Bronchial epithelial cell (primary cell): ENCODE measurements at regions not wholly inside any gene's neighbourhood (a gene's known extent, or its start where the extent isn't known, plus 50 kb on each side); places are given as distances from the start of the nearest gene placed in this dataset.

Experiments
- DNase-seq: peaks from one replicate; pipeline ENCODE4 v3.0.0-alpha.2; 2010; ENCODE audit warnings: low read depth
- FAIRE-seq: peaks from 2 replicates; lab custom pipeline; 2011; peaks lifted over from hg19 to GRCh38; lab: Jason Lieb, UNC
- H3K27me3 ChIP-seq: 2 replicates; pipeline ENCODE4 v1.5.1; 2011; ENCODE audit warnings: low read length; ENCODE audit not compliant: control insufficient read depth, insufficient read depth
- H3K36me3 ChIP-seq: 2 replicates; pipeline ENCODE4 v1.5.1; 2011; ENCODE audit warnings: low read length; ENCODE audit not compliant: control insufficient read depth, insufficient read depth
- H3K4me3 ChIP-seq: 2 replicates; pipeline ENCODE4 v1.5.1; 2011; ENCODE audit warnings: mild to moderate bottlenecking, low read depth, low read length, control low read depth
- TF ChIP-seq, protein P1 (sequence below): IDR thresholded peaks from 2 replicates; pipeline ENCODE4 v1.5.1; 2011; ENCODE audit warnings: mild to moderate bottlenecking, moderate library complexity, low read length, control low read depth, inconsistent platforms; ENCODE audit not compliant: insufficient read depth, severe bottlenecking

DNA sequence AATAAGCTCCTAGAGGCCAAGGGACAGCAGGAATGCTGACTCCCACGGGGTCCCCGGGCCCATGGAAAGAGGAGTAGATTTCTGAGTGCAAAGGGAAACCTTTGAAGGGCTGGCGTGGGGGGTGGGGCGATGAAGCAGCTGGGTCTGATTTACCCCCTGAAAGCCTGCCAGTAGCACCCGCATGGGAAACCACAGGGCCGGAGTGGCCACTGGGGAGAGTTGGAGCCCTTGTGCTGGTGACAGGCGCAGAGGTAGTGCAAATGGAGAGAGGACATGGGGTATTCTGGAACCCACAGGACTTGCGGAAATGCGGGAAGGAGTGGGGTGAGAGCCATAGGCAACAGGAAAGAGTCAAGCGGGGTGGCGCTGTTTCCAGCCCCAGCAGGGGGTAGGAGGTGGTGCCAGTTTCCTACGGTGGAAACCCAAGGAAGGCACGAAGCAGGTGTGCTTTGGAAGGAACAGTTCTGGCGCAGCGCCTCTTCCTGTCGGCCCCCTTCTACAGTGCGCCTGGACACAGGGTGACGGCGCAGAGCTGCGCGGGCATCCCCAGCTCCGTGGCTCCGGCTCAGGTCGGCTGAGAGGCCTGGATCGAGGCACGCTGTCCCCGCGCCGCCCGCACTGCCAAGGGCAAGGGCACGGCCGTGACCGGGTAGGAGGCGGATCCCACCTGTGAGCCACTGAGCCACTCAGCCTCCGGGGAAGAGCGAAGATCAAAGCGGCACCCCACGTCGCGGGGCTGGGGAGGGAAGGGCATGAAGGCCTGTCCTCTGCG is 149.0 kb upstream of the GLI2 start:
- TF ChIP-seq, protein P1, sequence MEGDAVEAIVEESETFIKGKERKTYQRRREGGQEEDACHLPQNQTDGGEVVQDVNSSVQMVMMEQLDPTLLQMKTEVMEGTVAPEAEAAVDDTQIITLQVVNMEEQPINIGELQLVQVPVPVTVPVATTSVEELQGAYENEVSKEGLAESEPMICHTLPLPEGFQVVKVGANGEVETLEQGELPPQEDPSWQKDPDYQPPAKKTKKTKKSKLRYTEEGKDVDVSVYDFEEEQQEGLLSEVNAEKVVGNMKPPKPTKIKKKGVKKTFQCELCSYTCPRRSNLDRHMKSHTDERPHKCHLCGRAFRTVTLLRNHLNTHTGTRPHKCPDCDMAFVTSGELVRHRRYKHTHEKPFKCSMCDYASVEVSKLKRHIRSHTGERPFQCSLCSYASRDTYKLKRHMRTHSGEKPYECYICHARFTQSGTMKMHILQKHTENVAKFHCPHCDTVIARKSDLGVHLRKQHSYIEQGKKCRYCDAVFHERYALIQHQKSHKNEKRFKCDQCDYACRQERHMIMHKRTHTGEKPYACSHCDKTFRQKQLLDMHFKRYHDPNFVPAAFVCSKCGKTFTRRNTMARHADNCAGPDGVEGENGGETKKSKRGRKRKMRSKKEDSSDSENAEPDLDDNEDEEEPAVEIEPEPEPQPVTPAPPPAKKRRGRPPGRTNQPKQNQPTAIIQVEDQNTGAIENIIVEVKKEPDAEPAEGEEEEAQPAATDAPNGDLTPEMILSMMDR: no peak
- H3K36me3 ChIP-seq: no peaks in the 10 kb centered on the region
- DNase-seq (no peak), FAIRE-seq (no peak)
- H3K27me3 ChIP-seq: no peaks in the 10 kb centered on the region
- no peak overlapping the region for H3K4me3 ChIP-seq

DNA sequence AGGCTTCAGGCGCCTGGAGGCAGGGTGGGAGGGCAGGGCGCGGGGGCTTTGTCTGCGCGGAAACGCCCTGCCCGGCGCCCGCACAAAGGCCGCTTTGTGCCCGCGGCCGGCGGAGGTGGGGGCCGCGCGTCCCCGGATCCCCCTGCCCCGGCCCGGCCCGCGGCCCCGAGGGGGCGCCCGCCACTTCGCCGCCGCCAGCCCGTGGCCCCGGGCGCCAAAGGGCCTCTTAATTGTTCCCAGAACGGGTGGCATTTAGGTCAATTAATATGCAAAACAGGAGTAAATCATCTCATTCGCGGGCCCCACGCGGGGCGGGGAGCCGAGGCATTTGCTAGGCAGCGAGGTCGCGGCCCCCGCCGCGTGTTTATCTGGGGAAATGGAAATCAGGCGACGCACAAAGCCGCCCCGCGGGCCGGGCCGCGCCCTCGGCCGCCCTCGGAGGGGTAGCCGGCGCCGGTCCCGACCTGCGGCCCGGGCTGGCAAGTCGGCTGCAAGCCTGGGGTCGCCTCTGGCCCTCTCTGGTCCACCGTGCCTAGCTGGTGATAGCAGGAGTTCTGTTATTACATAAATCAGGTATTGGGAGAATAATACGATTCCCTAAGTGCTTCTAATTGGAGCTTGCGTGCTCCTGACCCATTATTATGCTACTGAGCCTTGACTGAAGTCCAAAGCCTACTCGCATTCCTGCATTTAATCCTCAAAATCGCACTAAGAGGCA is 148.2 kb upstream of the GLI2 start:
- no peak overlapping the region for H3K4me3 ChIP-seq
- FAIRE-seq: no peak
- no peaks in the 10 kb centered on the region for H3K27me3 ChIP-seq
- no peak for DNase-seq
- TF ChIP-seq, protein P1: no peak
- H3K36me3 ChIP-seq: no peaks in the 10 kb centered on the region

DNA sequence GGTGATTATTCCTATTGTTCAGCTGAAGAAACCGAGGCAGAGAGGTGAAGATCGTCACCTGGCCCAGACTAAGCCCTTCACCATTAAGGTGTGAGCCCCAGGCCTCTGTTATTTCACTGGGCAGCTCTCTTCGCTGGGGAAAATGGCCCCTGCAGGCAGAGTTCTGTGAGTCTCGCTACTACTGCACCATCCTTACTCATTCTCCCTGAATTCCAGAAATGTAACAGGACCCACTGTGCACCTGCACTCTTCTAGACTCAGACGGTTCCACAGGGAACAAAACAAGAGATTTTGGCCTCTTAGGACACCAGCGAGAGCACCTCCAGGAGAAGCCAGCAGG is 147.7 kb upstream of the GLI2 start:
- TF ChIP-seq, protein P1: no peak
- FAIRE-seq (no peak), DNase-seq (no peak)
- H3K4me3 ChIP-seq: no peak overlapping the region
- no peaks in the 10 kb centered on the region for H3K36me3 ChIP-seq
- no peaks in the 10 kb centered on the region for H3K27me3 ChIP-seq

DNA sequence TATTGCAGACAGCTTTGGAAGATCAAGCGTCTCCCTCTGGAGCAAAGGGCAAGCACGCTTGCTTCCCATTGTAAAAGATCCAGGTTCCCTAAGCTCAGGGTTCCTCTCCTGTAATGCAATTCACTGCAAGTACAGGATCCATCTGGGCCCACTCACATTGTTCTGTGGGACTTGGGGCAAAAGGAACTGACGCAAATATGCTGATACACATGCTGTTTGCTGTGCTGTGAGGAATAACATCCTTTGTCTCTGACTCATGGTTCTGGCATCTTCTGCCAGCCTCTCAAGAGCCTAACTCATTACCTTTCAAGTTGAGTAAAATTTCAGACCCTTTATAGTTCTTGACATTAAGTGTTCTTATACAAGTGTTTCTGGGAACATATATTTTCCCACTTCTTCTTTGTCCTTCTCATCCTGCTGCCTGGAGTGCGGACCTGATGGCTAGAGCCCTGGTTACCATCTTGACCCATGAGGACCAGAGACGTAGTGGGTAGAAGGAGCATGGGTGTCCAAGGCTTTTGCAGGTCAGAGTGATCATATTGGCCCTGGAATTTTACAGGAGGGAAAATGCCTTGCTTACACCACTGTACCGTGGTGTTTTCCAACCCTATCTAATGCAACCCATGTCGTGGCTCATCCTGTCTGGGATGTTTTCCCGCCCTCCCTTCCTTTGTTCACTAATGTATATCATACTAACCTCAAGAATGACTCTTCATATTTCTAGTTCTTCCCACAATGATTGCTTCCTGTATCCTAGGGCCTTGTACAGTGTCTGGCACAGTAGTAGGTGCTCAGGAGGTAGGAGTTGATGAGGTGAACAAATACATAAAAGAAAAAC is 145.7 kb upstream of the GLI2 start:
- DNase-seq: peak; percentile 96
- Histone ChIP-seq H3K4me3 (no peak overlapping the region), H3K27me3 (no peaks in the 10 kb centered on the region), H3K36me3 (no peaks in the 10 kb centered on the region)
- TF ChIP-seq, protein P1: no peak
- peak; percentile 99 for FAIRE-seq

DNA sequence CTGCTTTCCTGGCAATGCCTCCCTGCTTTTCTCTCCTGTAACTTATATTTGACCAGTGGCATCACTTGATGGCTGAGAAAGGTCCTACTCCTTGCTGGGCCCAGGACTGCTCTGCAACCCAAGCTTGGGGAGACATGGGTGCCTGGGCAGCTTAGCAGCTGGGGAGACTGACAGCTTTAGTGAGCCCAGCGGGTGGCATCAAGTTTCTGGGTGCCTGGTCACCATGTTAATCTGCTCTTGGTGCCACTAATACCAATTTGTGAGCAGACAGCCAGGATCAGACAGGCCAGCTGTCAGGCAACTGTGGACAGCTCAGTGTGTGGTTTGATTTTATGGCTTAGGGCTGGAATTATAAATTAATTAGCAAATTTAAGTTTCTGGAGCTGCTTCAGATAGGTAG is 144.8 kb upstream of the GLI2 start:
- no peak for FAIRE-seq
- DNase-seq: no peak
- H3K27me3 ChIP-seq: no peaks in the 10 kb centered on the region
- TF ChIP-seq, protein P1: no peak
- H3K4me3 ChIP-seq: no peak overlapping the region
- no peaks in the 10 kb centered on the region for H3K36me3 ChIP-seq
